ENCODE measurements at regions not wholly inside any gene's neighbourhood (a gene's known extent, or its start where the extent isn't known, plus 50 kb on each side); places are given as distances from the start of the nearest gene placed in this dataset.

DNA sequence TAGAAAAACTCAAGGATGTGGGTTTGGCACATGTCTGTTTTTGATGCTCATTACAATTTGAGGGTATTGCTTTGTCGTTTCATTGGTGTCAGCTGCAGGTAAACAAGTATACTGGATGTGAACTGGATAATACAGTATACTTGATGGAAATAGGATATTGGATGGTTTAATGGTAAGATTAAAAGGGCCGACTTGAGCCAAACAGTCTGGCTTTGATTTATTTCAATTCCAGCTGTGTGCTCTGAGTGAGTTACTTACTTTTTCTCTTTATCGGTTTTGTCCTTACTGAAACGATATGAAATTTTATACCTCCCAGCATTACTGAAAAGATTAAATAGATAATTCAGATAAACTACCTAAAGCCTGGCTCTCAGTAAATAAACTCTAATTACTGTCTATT lies 227.6 kb downstream of the ASXL3 start:
- DNase-seq, result no peak

DNA sequence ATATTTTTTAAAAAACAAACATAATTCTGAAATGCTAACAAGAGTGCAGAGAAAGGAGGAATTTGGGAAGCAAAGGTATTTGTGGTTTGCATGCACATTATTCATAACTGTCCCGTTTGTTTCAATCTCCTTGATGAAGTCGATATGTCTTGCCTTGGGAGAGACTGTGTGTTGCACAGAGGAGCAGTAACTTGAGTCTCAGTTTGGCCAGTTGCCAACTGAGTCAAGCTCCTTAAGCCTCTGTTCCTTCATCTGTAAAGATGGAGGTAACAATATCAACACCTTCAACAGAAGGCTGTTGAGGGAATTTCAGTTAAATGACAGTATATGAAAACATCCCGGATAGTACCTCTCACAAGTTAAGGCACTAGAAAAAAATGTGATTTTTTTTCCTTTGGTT lies 226.2 kb downstream of the ASXL3 start:
- DNase-seq, result no peak

DNA sequence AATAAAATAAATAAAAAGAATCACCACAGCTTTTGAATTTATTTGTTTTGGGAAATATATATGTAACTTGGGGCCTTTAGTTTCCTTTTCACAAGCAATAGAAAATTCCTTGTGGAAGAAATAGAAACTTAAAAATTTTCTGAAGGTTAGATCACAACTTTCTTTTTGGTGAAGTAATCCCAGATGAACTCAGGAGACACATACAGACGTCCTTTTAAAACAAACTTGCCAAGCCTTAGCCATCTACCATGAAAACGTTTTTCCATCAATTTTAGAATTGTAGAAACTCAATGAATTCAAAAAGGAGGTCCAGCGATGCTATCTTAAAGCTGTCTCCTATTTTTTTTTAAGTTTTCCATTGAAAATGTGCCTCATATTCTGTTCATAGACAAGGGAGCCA lies 225.6 kb downstream of the ASXL3 start:
- DNase-seq, result no peak

DNA sequence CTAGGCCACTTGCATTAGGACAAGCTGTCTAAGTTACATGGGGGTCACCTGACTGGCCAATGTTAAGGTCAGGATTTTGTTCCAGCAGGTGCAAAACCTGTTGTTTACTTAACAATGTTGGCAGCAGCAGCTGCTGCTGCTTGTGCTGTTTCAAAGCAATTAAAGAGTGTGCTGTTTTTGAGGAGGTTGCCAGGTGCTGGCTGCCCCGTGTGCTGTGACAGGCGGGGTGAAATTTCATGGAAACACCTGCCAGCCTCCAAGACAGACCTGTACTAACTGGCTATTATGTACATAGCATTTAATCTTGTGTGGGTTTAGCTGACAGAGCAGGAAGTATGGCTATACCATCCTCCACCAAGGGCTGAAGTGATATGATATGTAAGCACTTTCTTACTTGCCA lies 224.9 kb downstream of the ASXL3 start:
- DNase-seq, result no peak
